Endothelial cell of umbilical vein (primary cell): ENCODE measurements at regions not wholly inside any gene's neighbourhood (a gene's known extent, or its start where the extent isn't known, plus 50 kb on each side); places are given as distances from the start of the nearest gene placed in this dataset.

Source experiments
- BruUV-seq: library from RNA; stranded (reverse); fragments of 400-500 nt; replicated peaks from 2 replicates; lab custom pipeline; 2021; lab: Mats Ljungman, UMichigan
- CTCF ChIA-PET: fragments of 300-600, 350-600 bp; sonication (Branson Sonifier 250); formaldehyde crosslinking; loops from one replicate; lab custom pipeline; 2021; ENCODE audit warnings: antibody characterized with exemption, inconsistent platforms; lab: Charles Lee
- POLR2A ChIA-PET: fragments of 300-600, 350-600 bp; sonication (Branson Sonifier 250); formaldehyde crosslinking; loops from one replicate; lab custom pipeline; 2021; ENCODE audit warnings: antibody characterized with exemption, inconsistent platforms; lab: Charles Lee
- DNase-seq: peaks from one replicate; pipeline ENCODE4 v3.0.0-alpha.2; 2011; ENCODE audit warnings: low read depth, low spot score
- FAIRE-seq: peaks from 2 replicates; lab custom pipeline; 2011; peaks lifted over from hg19 to GRCh38; lab: Jason Lieb, UNC
- H2AFZ ChIP-seq: 2 replicates; pipeline ENCODE4 v1.6.0; 2012; ENCODE audit warnings: low read depth, low read length, control low read depth, inconsistent platforms
- H3K27ac ChIP-seq: 2 replicates; pipeline ENCODE4 v1.5.1; 2011; ENCODE audit warnings: low read depth, mild to moderate bottlenecking, control low read depth, low read length, moderate library complexity; ENCODE audit not compliant: insufficient read depth
- H3K27me3 ChIP-seq, 2 experiments: 2 replicates each; pipeline versions ENCODE4 v1.6.0 to v1.6.1; 2011; ENCODE audit warnings: low read length in 2 of 2, mixed read lengths in 1 of 2; ENCODE audit not compliant: control insufficient read depth in 2 of 2, insufficient read depth in 2 of 2
- H3K36me3 ChIP-seq, 2 experiments: 2 replicates in 1 of 2; 3 replicates in 1 of 2; pipeline ENCODE4 v1.5.1; 2011; ENCODE audit warnings: low read length in 2 of 2, mild to moderate bottlenecking in 1 of 2, moderate library complexity in 1 of 2; ENCODE audit not compliant: control insufficient read depth in 2 of 2, insufficient read depth in 2 of 2; ENCODE audit errors: extremely low read depth in 1 of 2
- H3K4me1 ChIP-seq: 3 replicates; pipeline ENCODE4 v1.5.1; 2011; ENCODE audit warnings: mild to moderate bottlenecking, low read length; ENCODE audit not compliant: control insufficient read depth, insufficient read depth; ENCODE audit errors: extremely low read depth
- H3K4me2 ChIP-seq: 2 replicates; pipeline ENCODE4 v1.6.1; 2011; ENCODE audit warnings: low read length, control low read depth, mixed read lengths; ENCODE audit not compliant: insufficient read depth
- H3K4me3 ChIP-seq, 3 experiments: fragments of 200-600 bp in 1 of 3; sonication (generic), shearing (Covaris generic) in 1 of 3; replicated peaks in 1 of 3; 2 replicates each; pipeline ENCODE4 v1.5.1; 2011 to 2016; ENCODE audit warnings: control low read depth in 3 of 3, low read length in 3 of 3, mild to moderate bottlenecking in 2 of 3, inconsistent platforms in 1 of 3, low read depth in 1 of 3, moderate library complexity in 1 of 3; ENCODE audit not compliant: insufficient read depth in 1 of 3
- H3K79me2 ChIP-seq: 2 replicates; pipeline ENCODE4 v1.6.0; 2012; ENCODE audit warnings: low read length, inconsistent platforms; ENCODE audit not compliant: control insufficient read depth, insufficient read depth
- H3K9ac ChIP-seq: replicated peaks from 2 replicates; pipeline ENCODE3; 2011; ENCODE audit warnings: low read length, control low read depth; ENCODE audit not compliant: insufficient read depth; ENCODE audit errors: extremely low read depth
- H3K9me1 ChIP-seq: replicated peaks from 3 replicates; pipeline ENCODE4 v1.6.0; 2011; ENCODE audit warnings: mild to moderate bottlenecking, low read length; ENCODE audit not compliant: control insufficient read depth, insufficient read depth; ENCODE audit errors: extremely low read depth
- H3K9me3 ChIP-seq: replicated peaks from 2 replicates; pipeline ENCODE4 v1.5.1; 2012; ENCODE audit warnings: low read length, inconsistent platforms; ENCODE audit not compliant: control insufficient read depth, insufficient read depth
- H4K20me1 ChIP-seq: replicated peaks from 2 replicates; pipeline ENCODE3; 2011; ENCODE audit warnings: mild to moderate bottlenecking, low read length; ENCODE audit not compliant: control insufficient read depth, insufficient read depth; ENCODE audit errors: extremely low read depth
- CTCF ChIP-seq, 2 donors: IDR thresholded peaks; 1 replicate in 1 of 2; 2 replicates in 1 of 2; pipeline ENCODE4 v1.5.1; 2011; ENCODE audit warnings: low read length in 2 of 2, mild to moderate bottlenecking in 2 of 2, moderate library complexity in 2 of 2, control low read depth in 1 of 2, inconsistent platforms in 1 of 2, low read depth in 1 of 2; ENCODE audit not compliant: insufficient read depth in 1 of 2; ENCODE audit errors: extremely low read depth in 1 of 2
- EZH2 ChIP-seq: IDR thresholded peaks from 2 replicates; pipeline ENCODE4 v1.6.1; 2012; ENCODE audit warnings: borderline replicate concordance, low read depth, mild to moderate bottlenecking, moderate library complexity, low read length, inconsistent platforms; ENCODE audit not compliant: severe bottlenecking
- FOS ChIP-seq: IDR thresholded peaks from 2 replicates; pipeline ENCODE4 v1.6.1; 2011; ENCODE audit warnings: mild to moderate bottlenecking, low read length, moderate library complexity, borderline replicate concordance; ENCODE audit not compliant: insufficient read depth
- GATA2 ChIP-seq: IDR thresholded peaks from 2 replicates; pipeline ENCODE4 v1.7.0; 2011; ENCODE audit warnings: low read depth, mild to moderate bottlenecking, moderate library complexity, mixed read lengths, low read length; ENCODE audit not compliant: insufficient read length, insufficient read depth
- JUN ChIP-seq: IDR thresholded peaks from 2 replicates; pipeline ENCODE4 v1.6.1; 2011; ENCODE audit warnings: borderline replicate concordance, low read depth; ENCODE audit not compliant: insufficient read length, insufficient read depth
- MYC ChIP-seq: IDR thresholded peaks from one replicate; pipeline ENCODE4 v1.6.1; 2011; ENCODE audit warnings: mild to moderate bottlenecking, low read depth, low read length
- POLR2A ChIP-seq: IDR thresholded peaks from 2 replicates; pipeline ENCODE4 v1.6.1; 2012; ENCODE audit warnings: low read depth, mild to moderate bottlenecking, control low read depth, low read length
- POLR2AphosphoS5 ChIP-seq: IDR thresholded peaks from 2 replicates; pipeline ENCODE4 v1.6.1; 2012; ENCODE audit warnings: low read depth, mild to moderate bottlenecking, control low read depth, low read length, moderate library complexity; ENCODE audit not compliant: insufficient read depth
- dilution Hi-C: fragments of 300-500 bp; cut with MboI; formaldehyde crosslinking; loops from one replicate; pipeline ENCODE4 v1.15.0; 2019; ENCODE audit warnings: low sequenced_read_pairs; ENCODE audit not compliant: extremely low pct_ligation_motif_present
- intact Hi-C: fragments of 100-400 bp; cut with micrococcal nuclease; formaldehyde crosslinking; loops from one replicate; pipeline ENCODE4 v1.10.0; 2022
- TF ChIP-seq, protein P1 (sequence below): IDR thresholded peaks from 2 replicates; pipeline ENCODE4 v1.6.1; 2011; ENCODE audit not compliant: insufficient read depth, insufficient read length

- no peak overlapping the region for H3K27ac ChIP-seq
- no peaks in the 10 kb centered on the region for H3K36me3 ChIP-seq
- H3K4me3 ChIP-seq, result no peak overlapping the region
- DNase-seq, result no peak
- CTCF ChIA-PET, result interaction anchor here (1.2 kb wide), 1 partner anchor 30 kb away, joined by 3 read pairs; no protein-coding TSS in a partner anchor
- dilution Hi-C loops, result no loop called here
- H2AFZ ChIP-seq, result no peak overlapping the region
- no peak for FAIRE-seq
- no peaks in the 10 kb centered on the region for H3K4me1 ChIP-seq
- H3K9me3 ChIP-seq, result no peaks in the 10 kb centered on the region
- no peak overlapping the region for H3K9ac ChIP-seq
- no peaks in the 10 kb centered on the region for H3K79me2 ChIP-seq
- H3K4me2 ChIP-seq, result no peak overlapping the region
- no peak for TF ChIP-seq EZH2
- TF ChIP-seq POLR2AphosphoS5, result no peak
- no peak for TF ChIP-seq FOS
- no peak for TF ChIP-seq GATA2
- TF ChIP-seq, protein P1, sequence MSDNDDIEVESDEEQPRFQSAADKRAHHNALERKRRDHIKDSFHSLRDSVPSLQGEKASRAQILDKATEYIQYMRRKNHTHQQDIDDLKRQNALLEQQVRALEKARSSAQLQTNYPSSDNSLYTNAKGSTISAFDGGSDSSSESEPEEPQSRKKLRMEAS, result no peak
- TF ChIP-seq JUN, result no peak
- TF ChIP-seq MYC, result no peak
- no peak for TF ChIP-seq CTCF (IDR thresholded peaks at IDR 0.05; ENCODE audit: extremely low read depth in 1 of 2, insufficient read depth in 1 of 2, low read depth in 1 of 2, low read length in 2 of 2)
- no peak for TF ChIP-seq POLR2A
- H4K20me1 ChIP-seq, result no peaks in the 10 kb centered on the region
- no peaks in the 10 kb centered on the region for H3K9me1 ChIP-seq
- H3K27me3 ChIP-seq, result no peaks in the 10 kb centered on the region
- no TSS peak for BruUV-seq
- POLR2A ChIA-PET, result no interaction called here
- intact Hi-C loops, result no loop called here
These were observed 134.6 kb downstream of the MBD2 start for GRCh38 chr18:54089749-54090459.
